ENCODE measurements at regions not wholly inside any gene's neighbourhood (a gene's known extent, or its start where the extent isn't known, plus 50 kb on each side); places are given as distances from the start of the nearest gene placed in this dataset.

DNA sequence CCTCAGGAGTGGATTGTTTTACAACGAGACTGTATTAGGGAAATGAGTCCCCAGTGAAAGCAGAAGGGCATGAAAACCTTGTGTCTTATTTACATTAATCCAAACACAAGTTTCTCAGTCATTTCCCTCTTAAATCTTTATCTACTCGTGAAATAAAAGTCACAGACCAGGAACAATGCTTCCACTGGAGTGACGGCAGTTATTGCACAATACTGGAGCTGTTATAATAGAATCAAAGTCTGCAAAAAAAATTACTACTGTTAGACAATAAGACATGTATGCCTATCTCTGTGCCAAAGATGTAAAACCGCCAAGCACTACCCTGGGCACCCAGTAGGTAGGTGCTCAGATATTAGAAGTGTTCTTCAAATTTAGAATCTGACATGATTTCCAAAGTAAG, 375.5 kb downstream of the ZNF521 start:
- TF ChIP-seq, protein P1, sequence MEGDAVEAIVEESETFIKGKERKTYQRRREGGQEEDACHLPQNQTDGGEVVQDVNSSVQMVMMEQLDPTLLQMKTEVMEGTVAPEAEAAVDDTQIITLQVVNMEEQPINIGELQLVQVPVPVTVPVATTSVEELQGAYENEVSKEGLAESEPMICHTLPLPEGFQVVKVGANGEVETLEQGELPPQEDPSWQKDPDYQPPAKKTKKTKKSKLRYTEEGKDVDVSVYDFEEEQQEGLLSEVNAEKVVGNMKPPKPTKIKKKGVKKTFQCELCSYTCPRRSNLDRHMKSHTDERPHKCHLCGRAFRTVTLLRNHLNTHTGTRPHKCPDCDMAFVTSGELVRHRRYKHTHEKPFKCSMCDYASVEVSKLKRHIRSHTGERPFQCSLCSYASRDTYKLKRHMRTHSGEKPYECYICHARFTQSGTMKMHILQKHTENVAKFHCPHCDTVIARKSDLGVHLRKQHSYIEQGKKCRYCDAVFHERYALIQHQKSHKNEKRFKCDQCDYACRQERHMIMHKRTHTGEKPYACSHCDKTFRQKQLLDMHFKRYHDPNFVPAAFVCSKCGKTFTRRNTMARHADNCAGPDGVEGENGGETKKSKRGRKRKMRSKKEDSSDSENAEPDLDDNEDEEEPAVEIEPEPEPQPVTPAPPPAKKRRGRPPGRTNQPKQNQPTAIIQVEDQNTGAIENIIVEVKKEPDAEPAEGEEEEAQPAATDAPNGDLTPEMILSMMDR (conservative IDR thresholded peaks at IDR 0.05): no peak
- TF ChIP-seq ZFX (IDR thresholded peaks at IDR 0.05): no peak
